ENCODE measurements at regions not wholly inside any gene's neighbourhood (a gene's known extent, or its start where the extent isn't known, plus 50 kb on each side); places are given as distances from the start of the nearest gene placed in this dataset.

GRCh38 chr1:72938408-72938807 lies 656.1 kb upstream of the NEGR1 start:
- WGBS, 2 donors: 56 to 59% methylated on average over 1 of the region's 1 CpG
- Histone ChIP-seq H3K9me3 (no peaks in the 10 kb centered on the region), H3K27me3 (no peaks in the 10 kb centered on the region), H3K4me3 (no peak overlapping the region), H3K27ac (no peak overlapping the region), H3K4me1 (no peaks in the 10 kb centered on the region), H3K36me3 (ENCODE audit: low read depth, missing control alignments) (no peaks in the 10 kb centered on the region)
- intact Hi-C loops (cut with DNase I; ENCODE audit: low total_unique reads): no loop called here
- TF ChIP-seq, protein P1, sequence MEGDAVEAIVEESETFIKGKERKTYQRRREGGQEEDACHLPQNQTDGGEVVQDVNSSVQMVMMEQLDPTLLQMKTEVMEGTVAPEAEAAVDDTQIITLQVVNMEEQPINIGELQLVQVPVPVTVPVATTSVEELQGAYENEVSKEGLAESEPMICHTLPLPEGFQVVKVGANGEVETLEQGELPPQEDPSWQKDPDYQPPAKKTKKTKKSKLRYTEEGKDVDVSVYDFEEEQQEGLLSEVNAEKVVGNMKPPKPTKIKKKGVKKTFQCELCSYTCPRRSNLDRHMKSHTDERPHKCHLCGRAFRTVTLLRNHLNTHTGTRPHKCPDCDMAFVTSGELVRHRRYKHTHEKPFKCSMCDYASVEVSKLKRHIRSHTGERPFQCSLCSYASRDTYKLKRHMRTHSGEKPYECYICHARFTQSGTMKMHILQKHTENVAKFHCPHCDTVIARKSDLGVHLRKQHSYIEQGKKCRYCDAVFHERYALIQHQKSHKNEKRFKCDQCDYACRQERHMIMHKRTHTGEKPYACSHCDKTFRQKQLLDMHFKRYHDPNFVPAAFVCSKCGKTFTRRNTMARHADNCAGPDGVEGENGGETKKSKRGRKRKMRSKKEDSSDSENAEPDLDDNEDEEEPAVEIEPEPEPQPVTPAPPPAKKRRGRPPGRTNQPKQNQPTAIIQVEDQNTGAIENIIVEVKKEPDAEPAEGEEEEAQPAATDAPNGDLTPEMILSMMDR (IDR thresholded peaks at IDR 0.05): no peak
- no peak for TF ChIP-seq POLR2A (IDR thresholded peaks at IDR 0.05)
- DNase-seq: no peak

DNA sequence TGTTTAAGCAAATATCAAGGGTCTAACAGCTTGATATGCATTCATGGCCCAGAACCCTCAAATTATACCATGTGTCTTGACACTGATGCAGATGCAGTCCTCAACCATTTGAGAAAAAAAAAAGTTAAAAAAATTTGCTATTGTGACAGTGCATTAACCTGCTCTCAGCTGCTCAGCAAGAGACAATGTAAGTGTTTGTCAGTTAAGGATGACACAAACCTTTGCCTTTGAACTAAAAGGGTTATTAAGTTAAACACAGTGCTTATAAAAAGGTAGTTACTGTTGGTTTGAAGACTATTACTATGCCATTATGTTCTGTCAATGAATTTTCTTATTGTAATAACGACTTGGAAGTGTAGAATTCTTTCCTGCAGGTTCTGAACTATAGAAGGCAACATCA lies 655.6 kb upstream of the NEGR1 start:
- Histone ChIP-seq H3K9me3 (no peaks in the 10 kb centered on the region), H3K36me3 (ENCODE audit: low read depth, missing control alignments) (no peaks in the 10 kb centered on the region), H3K4me3 (no peak overlapping the region), H3K4me1 (no peaks in the 10 kb centered on the region), H3K27ac (no peak overlapping the region), H3K27me3 (no peaks in the 10 kb centered on the region)
- intact Hi-C loops (cut with DNase I; ENCODE audit: low total_unique reads): no loop called here
- TF ChIP-seq POLR2A (IDR thresholded peaks at IDR 0.05): no peak
- TF ChIP-seq, protein P1 (IDR thresholded peaks at IDR 0.05): no peak
- 36 to 50% methylated on average over 1 of the region's 1 CpG for WGBS, 2 donors
- no peak for DNase-seq

GRCh38 chr1:72936942-72937341 lies 654.6 kb upstream of the NEGR1 start:
- Histone ChIP-seq H3K4me3 (no peak overlapping the region), H3K36me3 (ENCODE audit: low read depth, missing control alignments) (no peaks in the 10 kb centered on the region), H3K27me3 (no peaks in the 10 kb centered on the region), H3K27ac (no peak overlapping the region), H3K4me1 (no peaks in the 10 kb centered on the region), H3K9me3 (no peaks in the 10 kb centered on the region)
- TF ChIP-seq, protein P1 (IDR thresholded peaks at IDR 0.05): no peak
- no peak for TF ChIP-seq POLR2A (IDR thresholded peaks at IDR 0.05)
- intact Hi-C loops (cut with DNase I; ENCODE audit: low total_unique reads): no loop called here
- DNase-seq: no peak
- 92% methylated on average over 8 of the region's 8 CpGs for WGBS, 2 donors

DNA sequence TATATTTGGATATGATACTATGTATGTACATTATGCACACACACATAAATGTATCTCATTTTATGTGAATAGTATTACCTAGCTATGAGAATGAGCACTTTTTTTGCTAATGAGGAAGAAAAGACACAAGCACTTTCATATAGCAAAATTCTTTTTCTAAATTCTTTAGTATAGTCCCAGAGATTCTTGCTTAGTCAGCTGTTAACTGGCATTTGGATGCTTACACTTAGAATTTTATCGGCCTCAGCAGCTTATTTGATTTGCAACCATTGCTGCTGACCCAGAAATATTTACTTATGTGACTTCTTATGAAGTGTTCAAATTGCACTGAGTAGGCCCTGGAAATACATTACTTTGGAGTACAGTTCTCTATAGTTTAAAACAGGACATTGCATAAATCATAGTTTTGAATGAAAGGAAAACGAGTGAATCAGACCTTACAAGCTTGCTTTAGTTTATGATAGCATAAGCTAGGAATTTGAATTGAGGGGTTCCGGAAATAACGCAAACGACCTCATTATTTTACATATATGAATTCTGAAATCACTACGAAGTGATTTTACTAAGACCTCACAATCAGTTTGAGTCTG lies 653.9 kb upstream of the NEGR1 start:
- Histone ChIP-seq H3K27me3 (no peaks in the 10 kb centered on the region), H3K9me3 (no peaks in the 10 kb centered on the region), H3K36me3 (ENCODE audit: low read depth, missing control alignments) (no peaks in the 10 kb centered on the region), H3K4me3 (no peak overlapping the region), H3K27ac (no peak overlapping the region), H3K4me1 (no peaks in the 10 kb centered on the region)
- intact Hi-C loops (cut with DNase I; ENCODE audit: low total_unique reads): no loop called here
- no peak for TF ChIP-seq POLR2A (IDR thresholded peaks at IDR 0.05)
- TF ChIP-seq, protein P1 (IDR thresholded peaks at IDR 0.05): no peak
- no peak for DNase-seq
- 88 to 92% methylated on average over 6 of the region's 6 CpGs for WGBS, 2 donors

DNA sequence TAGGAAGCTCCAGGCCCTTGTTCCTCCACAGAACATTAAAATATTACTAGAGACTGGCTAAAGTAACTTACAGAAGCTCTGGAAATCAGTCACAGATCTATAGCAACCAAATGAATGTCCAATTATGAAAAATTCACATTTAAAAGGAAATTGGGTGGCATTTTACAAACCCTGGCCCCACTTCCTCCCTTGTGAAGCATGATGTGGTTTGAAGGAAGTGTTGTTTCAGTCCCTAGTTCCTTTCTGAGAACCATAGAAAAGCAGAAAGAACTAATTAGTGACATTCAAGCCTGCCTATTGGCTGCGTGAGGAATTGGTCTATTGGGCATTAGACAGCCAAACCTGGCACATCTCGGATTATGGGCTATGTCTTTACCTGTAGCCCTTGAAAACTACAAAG lies 649.7 kb upstream of the NEGR1 start:
- Histone ChIP-seq H3K27me3 (no peaks in the 10 kb centered on the region), H3K27ac (no peak overlapping the region), H3K9me3 (no peaks in the 10 kb centered on the region), H3K36me3 (ENCODE audit: low read depth, missing control alignments) (no peaks in the 10 kb centered on the region), H3K4me3 (no peak overlapping the region), H3K4me1 (no peaks in the 10 kb centered on the region)
- no peak for TF ChIP-seq POLR2A (IDR thresholded peaks at IDR 0.05)
- TF ChIP-seq, protein P1 (IDR thresholded peaks at IDR 0.05): no peak
- no peak for DNase-seq
- 83 to 93% methylated on average over 2 of the region's 2 CpGs for WGBS, 2 donors
- intact Hi-C loops (cut with DNase I; ENCODE audit: low total_unique reads): no loop called here

All from testis (tissue), 2 donors.